K562 (cell line): ENCODE measurements at regions not wholly inside any gene's neighbourhood (a gene's known extent, or its start where the extent isn't known, plus 50 kb on each side); places are given as distances from the start of the nearest gene placed in this dataset.

Source experiments
- ARHGAP35 ChIP-seq: fragments of 450-650 bp; IDR thresholded peaks from 2 replicates; pipeline ENCODE4 v1.6.1; 2018; ENCODE audit not compliant: partially characterized antibody
- ARID2 ChIP-seq: fragments of 450-650 bp; IDR thresholded peaks from 2 replicates; pipeline ENCODE4 v1.6.1; 2017; ENCODE audit warnings: antibody characterized with exemption, mild to moderate bottlenecking
- CTBP1 ChIP-seq: fragments of 450-650 bp; IDR thresholded peaks from 2 replicates; pipeline ENCODE4 v1.6.1; 2016; ENCODE audit warnings: borderline replicate concordance
- DDX20 ChIP-seq: fragments of 450-650 bp; IDR thresholded peaks from 2 replicates; pipeline ENCODE4 v1.6.1; 2016; ENCODE audit warnings: missing genetic modification characterization, low read depth, mild to moderate bottlenecking, missing compliant biosample characterization, moderate library complexity
- ETS2 ChIP-seq: IDR thresholded peaks from 2 replicates; pipeline ENCODE4 v1.6.1; 2016; ENCODE audit warnings: borderline replicate concordance, missing genetic modification characterization, mild to moderate bottlenecking, moderate library complexity, missing compliant biosample characterization; ENCODE audit not compliant: poor library complexity, severe bottlenecking
- MTA3 ChIP-seq: fragments of 450-650 bp; formaldehyde crosslinking; IDR thresholded peaks from 2 replicates; pipeline ENCODE4 v1.6.1; 2017; ENCODE audit warnings: mild to moderate bottlenecking, borderline replicate concordance
- NFXL1 ChIP-seq: fragments of 450-650 bp; formaldehyde crosslinking; IDR thresholded peaks from 2 replicates; pipeline ENCODE4 v1.4.0; 2021; ENCODE audit warnings: mild to moderate bottlenecking
- NR3C1 ChIP-seq: sonication (generic); formaldehyde crosslinking; IDR thresholded peaks from 2 replicates; pipeline ENCODE4 v1.8.1; 2022; ENCODE audit warnings: missing genetic modification reagents
- RBM14 ChIP-seq: fragments of 200-400 bp; formaldehyde crosslinking; IDR thresholded peaks from 2 replicates; pipeline ENCODE4 v1.6.1; 2018; ENCODE audit warnings: low read depth, mild to moderate bottlenecking, low read length, moderate library complexity, borderline replicate concordance; ENCODE audit not compliant: insufficient read depth
- RFX5 ChIP-seq: IDR thresholded peaks from 2 replicates; pipeline ENCODE4 v1.6.1; 2011; ENCODE audit warnings: low read depth, mild to moderate bottlenecking, improper control_type of control experiment, low read length
- RUNX1 ChIP-seq: sonication (generic); IDR thresholded peaks from 2 replicates; pipeline ENCODE4 v1.6.1; 2016; ENCODE audit warnings: antibody characterized with exemption, low read depth
- SMAD3 ChIP-seq: fragments of 450-650 bp; formaldehyde crosslinking; conservative IDR thresholded peaks from 2 replicates; pipeline ENCODE4 v1.4.0; 2020; ENCODE audit warnings: mild to moderate bottlenecking
- TCF3 ChIP-seq: sonication (generic); formaldehyde crosslinking; IDR thresholded peaks from 2 replicates; pipeline ENCODE4 v1.4.0; 2020; ENCODE audit warnings: mild to moderate bottlenecking, missing genetic modification reagents
- TFAM ChIP-seq: fragments of 250-450 bp; sonication (Bioruptor Pico); conservative IDR thresholded peaks from 2 replicates; pipeline ENCODE4 v1.5.0; 2021; ENCODE audit warnings: mild to moderate bottlenecking, moderate library complexity
- ZC3H4 ChIP-seq: sonication (generic); formaldehyde crosslinking; IDR thresholded peaks from 2 replicates; pipeline ENCODE4 v1.9.0; 2021; ENCODE audit warnings: missing genetic modification reagents, borderline replicate concordance
- ZKSCAN8 ChIP-seq: fragments of 200-800 bp; sonication (Bioruptor generic); IDR thresholded peaks from 2 replicates; pipeline ENCODE4 v1.6.1; 2016; ENCODE audit warnings: missing genetic modification characterization, missing compliant biosample characterization
- ZNF408 ChIP-seq: fragments of 250-450 bp; sonication (Bioruptor Pico); IDR thresholded peaks from 2 replicates; pipeline ENCODE4 v1.4.0; 2020; ENCODE audit warnings: low read depth, mild to moderate bottlenecking, moderate library complexity
- ZZZ3 ChIP-seq: fragments of 450-650 bp; IDR thresholded peaks from 2 replicates; pipeline ENCODE4 v1.6.1; 2016; ENCODE audit warnings: antibody characterized with exemption, mild to moderate bottlenecking, moderate library complexity
- TF ChIP-seq, protein P1 (sequence below): fragments of 450-650 bp; conservative IDR thresholded peaks from 2 replicates; pipeline ENCODE4 v1.6.1; 2016; ENCODE audit warnings: missing genetic modification characterization, low read depth, mild to moderate bottlenecking, control low read depth, missing compliant biosample characterization
- TF ChIP-seq, protein P2 (sequence below), 3 experiments: IDR thresholded peaks in 2 of 3; conservative IDR thresholded peaks in 1 of 3; 2 replicates each; pipeline ENCODE4 v1.5.1; 2011 to 2012; ENCODE audit warnings: low read length in 3 of 3, mild to moderate bottlenecking in 3 of 3, control low read depth in 2 of 3, improper control_type of control experiment in 1 of 3, inconsistent platforms in 1 of 3, low read depth in 1 of 3, mixed read lengths in 1 of 3, moderate library complexity in 1 of 3; ENCODE audit not compliant: insufficient read depth in 2 of 3
- TF ChIP-seq, protein P3 (sequence below): conservative IDR thresholded peaks from 2 replicates; pipeline ENCODE4 v1.6.1; 2011; ENCODE audit warnings: low read depth, mild to moderate bottlenecking, low read length; ENCODE audit not compliant: control insufficient read depth
- TF ChIP-seq, protein P4 (sequence below): sonication (generic); IDR thresholded peaks from 2 replicates; pipeline ENCODE4 v1.6.1; 2016
- TF ChIP-seq, protein P5 (sequence below): fragments of 250-450 bp; sonication (Bioruptor Pico); IDR thresholded peaks from 2 replicates; pipeline ENCODE4 v1.5.0; 2020; ENCODE audit warnings: mild to moderate bottlenecking

DNA sequence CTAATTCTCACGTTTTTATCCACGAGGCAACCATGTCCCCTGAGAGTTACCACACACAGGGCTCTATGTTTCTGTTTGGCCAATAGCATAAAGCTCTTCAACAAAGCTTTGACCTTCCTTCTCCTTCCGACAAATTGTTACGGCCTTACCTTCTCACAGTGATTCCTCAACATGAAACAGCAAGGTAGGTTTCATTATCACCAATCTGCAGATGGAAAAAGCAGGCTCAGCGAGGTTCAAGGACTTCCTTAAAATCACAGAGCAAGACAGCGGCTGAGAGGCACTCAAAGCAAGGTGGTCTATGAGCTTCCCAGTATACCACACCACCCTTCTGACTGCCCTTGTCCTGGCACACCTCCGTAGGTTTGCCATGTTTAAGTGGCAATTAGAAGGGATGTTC lies 360.0 kb downstream of the CD83 start (continued):
- TF ChIP-seq, protein P1, sequence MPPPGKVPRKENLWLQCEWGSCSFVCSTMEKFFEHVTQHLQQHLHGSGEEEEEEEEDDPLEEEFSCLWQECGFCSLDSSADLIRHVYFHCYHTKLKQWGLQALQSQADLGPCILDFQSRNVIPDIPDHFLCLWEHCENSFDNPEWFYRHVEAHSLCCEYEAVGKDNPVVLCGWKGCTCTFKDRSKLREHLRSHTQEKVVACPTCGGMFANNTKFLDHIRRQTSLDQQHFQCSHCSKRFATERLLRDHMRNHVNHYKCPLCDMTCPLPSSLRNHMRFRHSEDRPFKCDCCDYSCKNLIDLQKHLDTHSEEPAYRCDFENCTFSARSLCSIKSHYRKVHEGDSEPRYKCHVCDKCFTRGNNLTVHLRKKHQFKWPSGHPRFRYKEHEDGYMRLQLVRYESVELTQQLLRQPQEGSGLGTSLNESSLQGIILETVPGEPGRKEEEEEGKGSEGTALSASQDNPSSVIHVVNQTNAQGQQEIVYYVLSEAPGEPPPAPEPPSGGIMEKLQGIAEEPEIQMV (tag), result no peak
- TF ChIP-seq NR3C1 (CRISPR knock-in tag) (no peak), RUNX1 (no peak), RBM14 (no peak), ZKSCAN8 (no peak), DDX20 (tag) (no peak), MTA3 (0 out of 2 replicates have a peak, but pooled peaks have one; percentile 18), ZZZ3 (no peak), ARHGAP35 (no peak), ZC3H4 (CRISPR knock-in tag) (no peak), TFAM (no peak), ETS2 (no peak), ARID2 (no peak), TCF3 (CRISPR knock-in tag) (peak; percentile 68), NFXL1 (CRISPR knock-in tag) (no peak), CTBP1 (no peak), SMAD3 (CRISPR knock-in tag) (no peak), ZNF408 (CRISPR knock-in tag) (no peak), RFX5 (no peak)
- TF ChIP-seq, protein P2, sequence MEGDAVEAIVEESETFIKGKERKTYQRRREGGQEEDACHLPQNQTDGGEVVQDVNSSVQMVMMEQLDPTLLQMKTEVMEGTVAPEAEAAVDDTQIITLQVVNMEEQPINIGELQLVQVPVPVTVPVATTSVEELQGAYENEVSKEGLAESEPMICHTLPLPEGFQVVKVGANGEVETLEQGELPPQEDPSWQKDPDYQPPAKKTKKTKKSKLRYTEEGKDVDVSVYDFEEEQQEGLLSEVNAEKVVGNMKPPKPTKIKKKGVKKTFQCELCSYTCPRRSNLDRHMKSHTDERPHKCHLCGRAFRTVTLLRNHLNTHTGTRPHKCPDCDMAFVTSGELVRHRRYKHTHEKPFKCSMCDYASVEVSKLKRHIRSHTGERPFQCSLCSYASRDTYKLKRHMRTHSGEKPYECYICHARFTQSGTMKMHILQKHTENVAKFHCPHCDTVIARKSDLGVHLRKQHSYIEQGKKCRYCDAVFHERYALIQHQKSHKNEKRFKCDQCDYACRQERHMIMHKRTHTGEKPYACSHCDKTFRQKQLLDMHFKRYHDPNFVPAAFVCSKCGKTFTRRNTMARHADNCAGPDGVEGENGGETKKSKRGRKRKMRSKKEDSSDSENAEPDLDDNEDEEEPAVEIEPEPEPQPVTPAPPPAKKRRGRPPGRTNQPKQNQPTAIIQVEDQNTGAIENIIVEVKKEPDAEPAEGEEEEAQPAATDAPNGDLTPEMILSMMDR (IDR thresholded peaks at IDR 0.05 in 2 of 3, conservative IDR thresholded peaks at IDR 0.05 in 1 of 3; ENCODE audit: insufficient read depth in 2 of 3, low read depth in 1 of 3, low read length in 3 of 3), result no peak
- TF ChIP-seq, protein P3, sequence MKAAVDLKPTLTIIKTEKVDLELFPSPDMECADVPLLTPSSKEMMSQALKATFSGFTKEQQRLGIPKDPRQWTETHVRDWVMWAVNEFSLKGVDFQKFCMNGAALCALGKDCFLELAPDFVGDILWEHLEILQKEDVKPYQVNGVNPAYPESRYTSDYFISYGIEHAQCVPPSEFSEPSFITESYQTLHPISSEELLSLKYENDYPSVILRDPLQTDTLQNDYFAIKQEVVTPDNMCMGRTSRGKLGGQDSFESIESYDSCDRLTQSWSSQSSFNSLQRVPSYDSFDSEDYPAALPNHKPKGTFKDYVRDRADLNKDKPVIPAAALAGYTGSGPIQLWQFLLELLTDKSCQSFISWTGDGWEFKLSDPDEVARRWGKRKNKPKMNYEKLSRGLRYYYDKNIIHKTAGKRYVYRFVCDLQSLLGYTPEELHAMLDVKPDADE, result no peak
- TF ChIP-seq, protein P4, sequence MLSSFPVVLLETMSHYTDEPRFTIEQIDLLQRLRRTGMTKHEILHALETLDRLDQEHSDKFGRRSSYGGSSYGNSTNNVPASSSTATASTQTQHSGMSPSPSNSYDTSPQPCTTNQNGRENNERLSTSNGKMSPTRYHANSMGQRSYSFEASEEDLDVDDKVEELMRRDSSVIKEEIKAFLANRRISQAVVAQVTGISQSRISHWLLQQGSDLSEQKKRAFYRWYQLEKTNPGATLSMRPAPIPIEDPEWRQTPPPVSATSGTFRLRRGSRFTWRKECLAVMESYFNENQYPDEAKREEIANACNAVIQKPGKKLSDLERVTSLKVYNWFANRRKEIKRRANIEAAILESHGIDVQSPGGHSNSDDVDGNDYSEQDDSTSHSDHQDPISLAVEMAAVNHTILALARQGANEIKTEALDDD, result no peak
- TF ChIP-seq, protein P5, sequence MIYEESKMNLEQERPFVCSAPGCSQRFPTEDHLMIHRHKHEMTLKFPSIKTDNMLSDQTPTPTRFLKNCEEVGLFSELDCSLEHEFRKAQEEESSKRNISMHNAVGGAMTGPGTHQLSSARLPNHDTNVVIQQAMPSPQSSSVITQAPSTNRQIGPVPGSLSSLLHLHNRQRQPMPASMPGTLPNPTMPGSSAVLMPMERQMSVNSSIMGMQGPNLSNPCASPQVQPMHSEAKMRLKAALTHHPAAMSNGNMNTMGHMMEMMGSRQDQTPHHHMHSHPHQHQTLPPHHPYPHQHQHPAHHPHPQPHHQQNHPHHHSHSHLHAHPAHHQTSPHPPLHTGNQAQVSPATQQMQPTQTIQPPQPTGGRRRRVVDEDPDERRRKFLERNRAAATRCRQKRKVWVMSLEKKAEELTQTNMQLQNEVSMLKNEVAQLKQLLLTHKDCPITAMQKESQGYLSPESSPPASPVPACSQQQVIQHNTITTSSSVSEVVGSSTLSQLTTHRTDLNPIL (CRISPR knock-in tag), result no peak
